ENCODE measurements at regions not wholly inside any gene's neighbourhood (a gene's known extent, or its start where the extent isn't known, plus 50 kb on each side); places are given as distances from the start of the nearest gene placed in this dataset.

- BruUV-seq (replicated peaks), result no TSS peak
- Histone ChIP-seq H2AFZ (ENCODE audit: low read depth, low read length) (no peak overlapping the region), H3K9me3 (replicated peaks; ENCODE audit: control insufficient read depth, insufficient read depth, low read length) (no peaks in the 10 kb centered on the region), H3K27me3 (ENCODE audit: control insufficient read depth in 2 of 2, insufficient read depth in 2 of 2, low read length in 2 of 2) (no peaks in the 10 kb centered on the region), H3K9me1 (replicated peaks; ENCODE audit: control insufficient read depth, extremely low read depth, insufficient read depth, low read length) (no peaks in the 10 kb centered on the region), H3K4me3 (replicated peaks in 1 of 3; ENCODE audit: insufficient read depth in 1 of 3, low read depth in 1 of 3, low read length in 3 of 3) (no peak overlapping the region), H3K27ac (ENCODE audit: insufficient read depth, low read depth, low read length) (no peak overlapping the region), H3K4me2 (ENCODE audit: insufficient read depth, low read length) (no peak overlapping the region), H3K79me2 (ENCODE audit: control insufficient read depth, insufficient read depth, low read length) (no peaks in the 10 kb centered on the region), H3K9ac (replicated peaks; ENCODE audit: extremely low read depth, insufficient read depth, low read length) (no peak overlapping the region), H4K20me1 (replicated peaks; ENCODE audit: control insufficient read depth, extremely low read depth, insufficient read depth, low read length) (no peaks in the 10 kb centered on the region), H3K36me3 (ENCODE audit: control insufficient read depth in 2 of 2, extremely low read depth in 1 of 2, insufficient read depth in 2 of 2, low read length in 2 of 2) (no peaks in the 10 kb centered on the region), H3K4me1 (ENCODE audit: control insufficient read depth, extremely low read depth, insufficient read depth, low read length) (no peaks in the 10 kb centered on the region)
- CTCF ChIA-PET, result no interaction called here
- intact Hi-C loops (cut with micrococcal nuclease), result no loop called here
- dilution Hi-C loops (cut with MboI; ENCODE audit: extremely low pct_ligation_motif_present, low sequenced_read_pairs), result no loop called here
- TF ChIP-seq, protein P1, sequence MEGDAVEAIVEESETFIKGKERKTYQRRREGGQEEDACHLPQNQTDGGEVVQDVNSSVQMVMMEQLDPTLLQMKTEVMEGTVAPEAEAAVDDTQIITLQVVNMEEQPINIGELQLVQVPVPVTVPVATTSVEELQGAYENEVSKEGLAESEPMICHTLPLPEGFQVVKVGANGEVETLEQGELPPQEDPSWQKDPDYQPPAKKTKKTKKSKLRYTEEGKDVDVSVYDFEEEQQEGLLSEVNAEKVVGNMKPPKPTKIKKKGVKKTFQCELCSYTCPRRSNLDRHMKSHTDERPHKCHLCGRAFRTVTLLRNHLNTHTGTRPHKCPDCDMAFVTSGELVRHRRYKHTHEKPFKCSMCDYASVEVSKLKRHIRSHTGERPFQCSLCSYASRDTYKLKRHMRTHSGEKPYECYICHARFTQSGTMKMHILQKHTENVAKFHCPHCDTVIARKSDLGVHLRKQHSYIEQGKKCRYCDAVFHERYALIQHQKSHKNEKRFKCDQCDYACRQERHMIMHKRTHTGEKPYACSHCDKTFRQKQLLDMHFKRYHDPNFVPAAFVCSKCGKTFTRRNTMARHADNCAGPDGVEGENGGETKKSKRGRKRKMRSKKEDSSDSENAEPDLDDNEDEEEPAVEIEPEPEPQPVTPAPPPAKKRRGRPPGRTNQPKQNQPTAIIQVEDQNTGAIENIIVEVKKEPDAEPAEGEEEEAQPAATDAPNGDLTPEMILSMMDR (IDR thresholded peaks at IDR 0.05; ENCODE audit: extremely low read depth in 1 of 2, insufficient read depth in 1 of 2, low read depth in 1 of 2, low read length in 2 of 2), result no peak
- TF ChIP-seq FOS (IDR thresholded peaks at IDR 0.05; ENCODE audit: borderline replicate concordance, insufficient read depth, low read length) (no peak), EZH2 (IDR thresholded peaks at IDR 0.05; ENCODE audit: borderline replicate concordance, low read depth, low read length, severe bottlenecking) (no peak), MYC (IDR thresholded peaks at IDR 0.05; ENCODE audit: low read depth, low read length) (no peak), JUN (IDR thresholded peaks at IDR 0.05; ENCODE audit: borderline replicate concordance, insufficient read depth, insufficient read length, low read depth) (no peak), POLR2A (IDR thresholded peaks at IDR 0.05; ENCODE audit: low read depth, low read length) (no peak), POLR2AphosphoS5 (IDR thresholded peaks at IDR 0.05; ENCODE audit: insufficient read depth, low read depth, low read length) (no peak), GATA2 (IDR thresholded peaks at IDR 0.05; ENCODE audit: insufficient read depth, insufficient read length, low read depth, low read length) (no peak), MAX (IDR thresholded peaks at IDR 0.05; ENCODE audit: insufficient read depth, insufficient read length) (no peak)
- DNase-seq (ENCODE audit: low read depth, low spot score), result no peak
- POLR2A ChIA-PET, result no interaction called here
- FAIRE-seq, result no peak
Measured at GRCh38 chr1:195141294-195141693, 1466.9 kb downstream of the KCNT2 start.
